GM13977 (cell line): ENCODE measurements at regions not wholly inside any gene's neighbourhood (a gene's known extent, or its start where the extent isn't known, plus 50 kb on each side); places are given as distances from the start of the nearest gene placed in this dataset.

Experiments
- DNase-seq: peaks from one replicate; pipeline ENCODE4 v3.0.0; 2012; ENCODE audit warnings: low spot score
- CTCF ChIP-seq: IDR thresholded peaks from 2 replicates; pipeline ENCODE4 v1.5.1; 2012; ENCODE audit warnings: mild to moderate bottlenecking, control low read depth; ENCODE audit not compliant: insufficient read depth; ENCODE audit errors: extremely low read depth, missing control alignments
- in situ Hi-C: fragments of 300-500 bp; cut with MboI; formaldehyde crosslinking; loops from one replicate; pipeline ENCODE4 v1.12.0; 2022; ENCODE audit warnings: low sequenced_read_pairs, low pct_unique_long_range_greater_than_20kb, mixed read lengths, inconsistent platforms; ENCODE audit not compliant: unreplicated experiment

- in situ Hi-C loops, result no loop called here
- DNase-seq, result no peak
- TF ChIP-seq CTCF, result no peak
These were observed 488.8 kb upstream of the DPPA4 start for GRCh38 chr3:109825971-109826810.

DNA sequence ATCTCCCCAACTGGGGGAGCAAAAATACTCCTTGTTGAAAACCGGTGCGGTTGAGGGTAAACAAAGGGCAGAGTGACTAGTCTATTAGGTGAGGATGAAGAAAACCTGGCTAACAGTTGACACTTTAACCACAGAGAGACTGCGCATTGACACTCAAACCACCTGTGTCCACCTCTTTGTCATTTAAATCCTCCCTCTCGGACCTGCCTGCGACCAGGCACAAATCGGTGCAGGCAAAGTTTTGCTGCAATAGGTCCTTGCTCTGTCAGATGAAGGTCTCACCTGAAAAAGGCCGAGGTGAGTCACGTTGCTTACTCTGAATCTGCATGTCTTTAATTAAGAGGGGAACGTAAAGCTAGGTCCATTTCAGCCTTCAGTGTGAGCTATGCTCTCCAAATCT, 494.1 kb upstream of the DPPA4 start:
- in situ Hi-C loops, result no loop called here
- DNase-seq, result no peak
- no peak for TF ChIP-seq CTCF

GRCh38 chr3:109835958-109836357, 498.6 kb upstream of the DPPA4 start:
- no peak for TF ChIP-seq CTCF
- in situ Hi-C loops, result no loop called here
- DNase-seq, result no peak

DNA sequence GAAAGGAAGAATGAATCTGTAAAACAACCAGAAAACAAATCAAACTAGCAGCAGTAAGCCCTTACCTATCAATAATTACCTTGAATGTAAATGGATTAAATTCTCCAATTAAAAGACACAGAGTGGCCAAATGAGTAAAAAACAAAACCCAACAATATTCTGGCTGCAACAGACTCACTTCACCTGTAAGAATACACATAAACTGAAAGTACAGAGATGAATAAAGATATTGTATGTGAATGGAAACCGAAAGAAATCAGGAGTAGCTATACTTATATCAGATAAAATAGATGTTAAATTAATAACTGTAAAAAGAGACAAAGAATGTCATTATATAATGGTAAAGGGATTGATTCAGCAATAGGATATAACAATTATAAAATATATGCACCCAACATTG, 514.5 kb upstream of the DPPA4 start:
- TF ChIP-seq CTCF, result no peak
- DNase-seq, result no peak
- in situ Hi-C loops, result no loop called here

DNA sequence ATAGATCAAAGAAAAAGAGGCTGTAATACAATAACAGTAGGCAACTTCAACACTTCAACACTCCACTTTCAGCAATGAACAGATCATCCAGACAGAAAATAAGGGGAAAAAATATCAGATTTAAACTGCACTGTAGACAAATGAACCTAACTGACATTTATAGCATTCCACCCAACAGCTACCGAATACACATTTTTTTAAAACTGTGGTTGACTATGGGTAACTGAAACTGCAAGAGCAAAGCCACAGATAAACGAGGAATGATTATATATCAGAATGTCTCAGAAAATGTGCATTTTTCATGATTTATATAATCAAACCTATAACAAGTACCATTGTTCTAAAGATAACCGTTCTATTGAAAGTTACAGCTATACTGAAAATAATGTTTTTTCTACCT, 514.9 kb upstream of the DPPA4 start:
- in situ Hi-C loops, result no loop called here
- no peak for TF ChIP-seq CTCF
- DNase-seq, result no peak

- DNase-seq, result no peak
- in situ Hi-C loops, result no loop called here
- no peak for TF ChIP-seq CTCF
These were observed 515.9 kb upstream of the DPPA4 start for GRCh38 chr3:109853077-109853731.
